Lower leg skin (tissue), 4 donors: ENCODE measurements at regions not wholly inside any gene's neighbourhood (a gene's known extent, or its start where the extent isn't known, plus 50 kb on each side); places are given as distances from the start of the nearest gene placed in this dataset.

ENCODE experiments used
- DNase-seq, 2 donors: peaks; one replicate each; pipeline ENCODE4 v3.0.0-alpha.2; 2019; ENCODE audit warnings: low spot score in 2 of 2
- H3K4me3 ChIP-seq: fragments of 200-600 bp; sonication (generic); 2 replicates; pipeline ENCODE4 v1.5.1; 2017; ENCODE audit warnings: mild to moderate bottlenecking, low read depth; ENCODE audit not compliant: poor library complexity, severe bottlenecking
- CTCF ChIP-seq, 3 donors: fragments of 450-650 bp; IDR thresholded peaks; one replicate each; pipeline ENCODE4 v1.5.1; 2016; ENCODE audit warnings: antibody characterized with exemption in 3 of 3, mild to moderate bottlenecking in 3 of 3, moderate library complexity in 2 of 3
- POLR2A ChIP-seq, 2 donors: fragments of 450-650 bp; IDR thresholded peaks; one replicate each; pipeline ENCODE4 v1.6.1; 2016 to 2017; ENCODE audit warnings: antibody characterized with exemption in 2 of 2, mild to moderate bottlenecking in 1 of 2, moderate library complexity in 1 of 2
- WGBS, 2 donors: methylation state at CpG; one replicate each; pipeline ENCODE4 v1.1.5; 2018; 5-methylcytosine and 5-hydroxymethylcytosine counted together
- intact Hi-C: fragments of 100-400 bp; cut with DNase I; formaldehyde crosslinking; loops from one replicate; pipeline ENCODE4 v1.15.0; 2023; ENCODE audit warnings: low total_unique reads

GRCh38 chr3:134087060-134087974 is 57.6 kb upstream of the SLCO2A1 start:
- no peak for DNase-seq
- H3K4me3 ChIP-seq: no peak overlapping the region
- TF ChIP-seq CTCF (IDR thresholded peaks at IDR 0.05) (no peak), POLR2A (IDR thresholded peaks at IDR 0.05) (no peak)
- 86 to 89% methylated on average over 10 of the region's 10 CpGs for whole genome bisulfite sequencing, 2 donors
- intact Hi-C loops: no loop called here

- intact Hi-C loops: no loop called here
- WGBS, 2 donors: 87 to 91% methylated on average over 6 of the region's 6 CpGs
- no peak for DNase-seq
- TF ChIP-seq POLR2A (IDR thresholded peaks at IDR 0.05) (no peak), CTCF (IDR thresholded peaks at IDR 0.05) (no peak)
- H3K4me3 ChIP-seq: no peak overlapping the region
Measured at GRCh38 chr3:134086616-134087015, 56.9 kb upstream of the SLCO2A1 start.

GRCh38 chr3:134085034-134085775 is 55.5 kb upstream of the SLCO2A1 start:
- no peak for DNase-seq
- TF ChIP-seq CTCF (IDR thresholded peaks at IDR 0.05): no peak
- no peak for TF ChIP-seq POLR2A (IDR thresholded peaks at IDR 0.05)
- intact Hi-C loops: no loop called here
- WGBS, 2 donors: 88 to 93% methylated on average over 13 of the region's 13 CpGs
- H3K4me3 ChIP-seq: no peak overlapping the region

GRCh38 chr3:134084242-134084950 is 54.7 kb upstream of the SLCO2A1 start:
- TF ChIP-seq CTCF (IDR thresholded peaks at IDR 0.05): no peak
- no peak for TF ChIP-seq POLR2A (IDR thresholded peaks at IDR 0.05)
- no peak overlapping the region for H3K4me3 ChIP-seq
- intact Hi-C loops: no loop called here
- 92 to 95% methylated on average over 2 of the region's 2 CpGs for WGBS, 2 donors
- DNase-seq: no peak

GRCh38 chr3:134083626-134084241 is 54.0 kb upstream of the SLCO2A1 start:
- H3K4me3 ChIP-seq: no peak overlapping the region
- TF ChIP-seq CTCF (IDR thresholded peaks at IDR 0.05) (no peak), POLR2A (IDR thresholded peaks at IDR 0.05) (no peak)
- 91 to 93% methylated on average over 3 of the region's 3 CpGs for whole genome bisulfite sequencing, 2 donors
- intact Hi-C loops: no loop called here
- no peak for DNase-seq
